ENCODE measurements at regions not wholly inside any gene's neighbourhood (a gene's known extent, or its start where the extent isn't known, plus 50 kb on each side); places are given as distances from the start of the nearest gene placed in this dataset.
"Not testable (repeated sequence)": the region's sequence is repeated elsewhere in the genome, so short reads cannot be mapped to it uniquely, and the experiment has no call there.

- H3K36me3 ChIP-seq (ENCODE audit: insufficient read depth, low read length) = no peaks in the 10 kb centered on the region
- no peaks in the 10 kb centered on the region for H3K4me1 ChIP-seq (ENCODE audit: control insufficient read depth, insufficient read depth, low read length)
- no peak overlapping the region for H3K9ac ChIP-seq (ENCODE audit: low read depth, low read length)
- H3K9me3 ChIP-seq (replicated peaks; ENCODE audit: low read length) = peaks cover 3% of the 10 kb centered on the region
- H3K4me2 ChIP-seq (ENCODE audit: low read length) = no peak overlapping the region
- no peaks in the 10 kb centered on the region for H3K27me3 ChIP-seq (ENCODE audit: control insufficient read depth, insufficient read depth, low read length)
- H3K4me3 ChIP-seq (ENCODE audit: low read length) = no peak overlapping the region
Measured at GRCh38 chr1:239098400-239099037, 287.8 kb upstream of the CHRM3 start.

GRCh38 chr1:239091537-239091936 lies 294.8 kb upstream of the CHRM3 start:
- Histone ChIP-seq H3K4me2 (ENCODE audit: low read length) (no peak overlapping the region), H3K27me3 (ENCODE audit: control insufficient read depth, insufficient read depth, low read length) (no peaks in the 10 kb centered on the region), H3K9me3 (replicated peaks; ENCODE audit: low read length) (no peaks in the 10 kb centered on the region), H3K4me3 (ENCODE audit: low read length) (no peak overlapping the region), H3K36me3 (ENCODE audit: insufficient read depth, low read length) (no peaks in the 10 kb centered on the region), H3K9ac (ENCODE audit: low read depth, low read length) (no peak overlapping the region), H3K4me1 (ENCODE audit: control insufficient read depth, insufficient read depth, low read length) (no peaks in the 10 kb centered on the region)

GRCh38 chr1:239084459-239085080 lies 301.8 kb upstream of the CHRM3 start:
- H3K9me3 ChIP-seq (replicated peaks; ENCODE audit: low read length) = no peaks in the 10 kb centered on the region
- no peak overlapping the region for H3K4me2 ChIP-seq (ENCODE audit: low read length)
- H3K27me3 ChIP-seq (ENCODE audit: control insufficient read depth, insufficient read depth, low read length) = no peaks in the 10 kb centered on the region
- H3K9ac ChIP-seq (ENCODE audit: low read depth, low read length) = no peak overlapping the region
- H3K36me3 ChIP-seq (ENCODE audit: insufficient read depth, low read length) = no peaks in the 10 kb centered on the region
- no peaks in the 10 kb centered on the region for H3K4me1 ChIP-seq (ENCODE audit: control insufficient read depth, insufficient read depth, low read length)
- H3K4me3 ChIP-seq (ENCODE audit: low read length) = no peak overlapping the region

GRCh38 chr1:239081947-239082346 lies 304.4 kb upstream of the CHRM3 start:
- not testable (repeated sequence) for H3K9ac ChIP-seq (ENCODE audit: low read depth, low read length); H3K36me3 ChIP-seq (ENCODE audit: insufficient read depth, low read length); H3K4me3 ChIP-seq (ENCODE audit: low read length); H3K9me3 ChIP-seq (replicated peaks; ENCODE audit: low read length); H3K27me3 ChIP-seq (ENCODE audit: control insufficient read depth, insufficient read depth, low read length); H3K4me2 ChIP-seq (ENCODE audit: low read length); H3K4me1 ChIP-seq (ENCODE audit: control insufficient read depth, insufficient read depth, low read length)

- Histone ChIP-seq H3K27me3 (ENCODE audit: control insufficient read depth, insufficient read depth, low read length) (no peaks in the 10 kb centered on the region), H3K4me3 (ENCODE audit: low read length) (no peak overlapping the region), H3K4me2 (ENCODE audit: low read length) (no peak overlapping the region), H3K36me3 (ENCODE audit: insufficient read depth, low read length) (no peaks in the 10 kb centered on the region), H3K4me1 (ENCODE audit: control insufficient read depth, insufficient read depth, low read length) (no peaks in the 10 kb centered on the region), H3K9me3 (replicated peaks; ENCODE audit: low read length) (peaks cover 7% of the 10 kb centered on the region), H3K9ac (ENCODE audit: low read depth, low read length) (no peak overlapping the region)
Measured at GRCh38 chr1:239067480-239067879, 318.9 kb upstream of the CHRM3 start.

- Histone ChIP-seq H3K27me3 (ENCODE audit: control insufficient read depth, insufficient read depth, low read length) (no peaks in the 10 kb centered on the region), H3K4me1 (ENCODE audit: control insufficient read depth, insufficient read depth, low read length) (no peaks in the 10 kb centered on the region), H3K4me3 (ENCODE audit: low read length) (no peak overlapping the region), H3K4me2 (ENCODE audit: low read length) (no peak overlapping the region), H3K9me3 (replicated peaks; ENCODE audit: low read length) (peaks cover 7% of the 10 kb centered on the region), H3K36me3 (ENCODE audit: insufficient read depth, low read length) (no peaks in the 10 kb centered on the region), H3K9ac (ENCODE audit: low read depth, low read length) (no peak overlapping the region)
Measured at GRCh38 chr1:239067058-239067457, 319.3 kb upstream of the CHRM3 start.

GRCh38 chr1:239061770-239062169 lies 324.6 kb upstream of the CHRM3 start:
- no peaks in the 10 kb centered on the region for H3K36me3 ChIP-seq (ENCODE audit: insufficient read depth, low read length)
- H3K4me3 ChIP-seq (ENCODE audit: low read length) = no peak overlapping the region
- no peak overlapping the region for H3K4me2 ChIP-seq (ENCODE audit: low read length)
- no peaks in the 10 kb centered on the region for H3K27me3 ChIP-seq (ENCODE audit: control insufficient read depth, insufficient read depth, low read length)
- no peak overlapping the region for H3K9ac ChIP-seq (ENCODE audit: low read depth, low read length)
- no peaks in the 10 kb centered on the region for H3K4me1 ChIP-seq (ENCODE audit: control insufficient read depth, insufficient read depth, low read length)
- H3K9me3 ChIP-seq (replicated peaks; ENCODE audit: low read length) = peaks cover 8% of the 10 kb centered on the region

GRCh38 chr1:239058190-239058589 lies 328.2 kb upstream of the CHRM3 start:
- H3K4me3 ChIP-seq (ENCODE audit: low read length) = no peak overlapping the region
- no peaks in the 10 kb centered on the region for H3K36me3 ChIP-seq (ENCODE audit: insufficient read depth, low read length)
- H3K4me1 ChIP-seq (ENCODE audit: control insufficient read depth, insufficient read depth, low read length) = no peaks in the 10 kb centered on the region
- H3K4me2 ChIP-seq (ENCODE audit: low read length) = no peak overlapping the region
- H3K9ac ChIP-seq (ENCODE audit: low read depth, low read length) = no peak overlapping the region
- H3K9me3 ChIP-seq (replicated peaks; ENCODE audit: low read length) = peaks cover 8% of the 10 kb centered on the region
- no peaks in the 10 kb centered on the region for H3K27me3 ChIP-seq (ENCODE audit: control insufficient read depth, insufficient read depth, low read length)

- H3K4me1 ChIP-seq (ENCODE audit: control insufficient read depth, insufficient read depth, low read length) = no peaks in the 10 kb centered on the region
- H3K9ac ChIP-seq (ENCODE audit: low read depth, low read length) = no peak overlapping the region
- H3K36me3 ChIP-seq (ENCODE audit: insufficient read depth, low read length) = no peaks in the 10 kb centered on the region
- H3K9me3 ChIP-seq (replicated peaks; ENCODE audit: low read length) = peaks cover 8% of the 10 kb centered on the region
- no peaks in the 10 kb centered on the region for H3K27me3 ChIP-seq (ENCODE audit: control insufficient read depth, insufficient read depth, low read length)
- no peak overlapping the region for H3K4me3 ChIP-seq (ENCODE audit: low read length)
- H3K4me2 ChIP-seq (ENCODE audit: low read length) = no peak overlapping the region
Measured at GRCh38 chr1:239056940-239057339, 329.4 kb upstream of the CHRM3 start.

- Histone ChIP-seq H3K27me3 (ENCODE audit: control insufficient read depth, insufficient read depth, low read length) (no peaks in the 10 kb centered on the region), H3K4me1 (ENCODE audit: control insufficient read depth, insufficient read depth, low read length) (no peaks in the 10 kb centered on the region), H3K9me3 (replicated peaks; ENCODE audit: low read length) (peaks cover 4% of the 10 kb centered on the region), H3K9ac (ENCODE audit: low read depth, low read length) (no peak overlapping the region), H3K4me3 (ENCODE audit: low read length) (no peak overlapping the region), H3K4me2 (ENCODE audit: low read length) (no peak overlapping the region), H3K36me3 (ENCODE audit: insufficient read depth, low read length) (no peaks in the 10 kb centered on the region)
Measured at GRCh38 chr1:239053279-239053678, 333.1 kb upstream of the CHRM3 start.

- no peaks in the 10 kb centered on the region for H3K4me1 ChIP-seq (ENCODE audit: control insufficient read depth, insufficient read depth, low read length)
- H3K9me3 ChIP-seq (replicated peaks; ENCODE audit: low read length) = peaks cover 4% of the 10 kb centered on the region
- H3K9ac ChIP-seq (ENCODE audit: low read depth, low read length) = no peak overlapping the region
- H3K4me2 ChIP-seq (ENCODE audit: low read length) = no peak overlapping the region
- H3K36me3 ChIP-seq (ENCODE audit: insufficient read depth, low read length) = no peaks in the 10 kb centered on the region
- no peak overlapping the region for H3K4me3 ChIP-seq (ENCODE audit: low read length)
- no peaks in the 10 kb centered on the region for H3K27me3 ChIP-seq (ENCODE audit: control insufficient read depth, insufficient read depth, low read length)
Measured at GRCh38 chr1:239049571-239049970, 336.8 kb upstream of the CHRM3 start.

- H3K4me2 ChIP-seq (ENCODE audit: low read length) = no peak overlapping the region
- H3K4me3 ChIP-seq (ENCODE audit: low read length) = no peak overlapping the region
- no peaks in the 10 kb centered on the region for H3K27me3 ChIP-seq (ENCODE audit: control insufficient read depth, insufficient read depth, low read length)
- H3K9ac ChIP-seq (ENCODE audit: low read depth, low read length) = no peak overlapping the region
- no peaks in the 10 kb centered on the region for H3K4me1 ChIP-seq (ENCODE audit: control insufficient read depth, insufficient read depth, low read length)
- H3K36me3 ChIP-seq (ENCODE audit: insufficient read depth, low read length) = no peaks in the 10 kb centered on the region
- no peaks in the 10 kb centered on the region for H3K9me3 ChIP-seq (replicated peaks; ENCODE audit: low read length)
Measured at GRCh38 chr1:239044829-239045228, 341.5 kb upstream of the CHRM3 start.
